ENCODE measurements at regions not wholly inside any gene's neighbourhood (a gene's known extent, or its start where the extent isn't known, plus 50 kb on each side); places are given as distances from the start of the nearest gene placed in this dataset.
"Not testable (repeated sequence)": the region's sequence is repeated elsewhere in the genome, so short reads cannot be mapped to it uniquely, and the experiment has no call there.

DNA sequence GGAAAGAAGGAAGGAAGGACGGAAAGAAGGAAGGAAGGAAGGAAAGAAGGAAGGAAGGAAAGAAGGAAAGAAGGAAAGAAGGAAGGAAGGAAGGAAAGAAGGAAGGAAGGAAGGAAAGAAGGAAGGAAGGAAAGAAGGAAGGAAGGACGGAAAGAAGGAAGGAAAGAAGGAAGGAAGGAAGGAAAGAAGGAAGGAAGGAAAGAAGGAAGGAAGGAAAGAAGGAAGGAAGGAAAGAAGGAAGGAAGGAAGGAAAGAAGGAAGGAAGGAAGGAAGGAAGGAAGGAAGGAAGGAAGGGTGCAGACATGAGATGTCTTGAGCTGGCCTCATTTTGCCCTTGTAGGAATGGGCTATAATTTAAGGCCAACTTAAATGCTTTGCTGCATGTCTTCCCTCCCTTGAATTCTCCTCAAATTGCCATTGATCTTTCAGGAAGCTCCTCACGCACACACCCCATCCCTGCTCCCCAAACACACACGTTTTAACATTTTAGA lies 172.1 kb upstream of the NOX3 start:
- TF ChIP-seq, protein P1, sequence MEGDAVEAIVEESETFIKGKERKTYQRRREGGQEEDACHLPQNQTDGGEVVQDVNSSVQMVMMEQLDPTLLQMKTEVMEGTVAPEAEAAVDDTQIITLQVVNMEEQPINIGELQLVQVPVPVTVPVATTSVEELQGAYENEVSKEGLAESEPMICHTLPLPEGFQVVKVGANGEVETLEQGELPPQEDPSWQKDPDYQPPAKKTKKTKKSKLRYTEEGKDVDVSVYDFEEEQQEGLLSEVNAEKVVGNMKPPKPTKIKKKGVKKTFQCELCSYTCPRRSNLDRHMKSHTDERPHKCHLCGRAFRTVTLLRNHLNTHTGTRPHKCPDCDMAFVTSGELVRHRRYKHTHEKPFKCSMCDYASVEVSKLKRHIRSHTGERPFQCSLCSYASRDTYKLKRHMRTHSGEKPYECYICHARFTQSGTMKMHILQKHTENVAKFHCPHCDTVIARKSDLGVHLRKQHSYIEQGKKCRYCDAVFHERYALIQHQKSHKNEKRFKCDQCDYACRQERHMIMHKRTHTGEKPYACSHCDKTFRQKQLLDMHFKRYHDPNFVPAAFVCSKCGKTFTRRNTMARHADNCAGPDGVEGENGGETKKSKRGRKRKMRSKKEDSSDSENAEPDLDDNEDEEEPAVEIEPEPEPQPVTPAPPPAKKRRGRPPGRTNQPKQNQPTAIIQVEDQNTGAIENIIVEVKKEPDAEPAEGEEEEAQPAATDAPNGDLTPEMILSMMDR (IDR thresholded peaks at IDR 0.05), result not testable (repeated sequence)
- TF ChIP-seq POLR2AphosphoS5 (IDR thresholded peaks at IDR 0.05), result not testable (repeated sequence)

All from suprapubic skin (tissue), 3 donors.